ENCODE measurements at regions not wholly inside any gene's neighbourhood (a gene's known extent, or its start where the extent isn't known, plus 50 kb on each side); places are given as distances from the start of the nearest gene placed in this dataset.
"Not testable (repeated sequence)": the region's sequence is repeated elsewhere in the genome, so short reads cannot be mapped to it uniquely, and the experiment has no call there.

GRCh38 chr5:54799645-54800044 lies 185.7 kb downstream of the ESM1 start:
- H3K9me3 Mint-ChIP-seq = no peaks in the 10 kb centered on the region
- peaks cover 15% of the 10 kb centered on the region for H3K4me1 Mint-ChIP-seq

GRCh38 chr5:54795777-54796176 lies 189.6 kb downstream of the ESM1 start:
- Mint-ChIP-seq H3K27ac (no peak overlapping the region), H3K27me3 (no peaks in the 10 kb centered on the region), H3K9me3 (no peaks in the 10 kb centered on the region), H3K36me3 (no peaks in the 10 kb centered on the region), H3K4me3 (no peak overlapping the region), H3K4me1 (peaks cover 20% of the 10 kb centered on the region)
- ATAC-seq (ENCODE audit: low read depth) (no peak), DNase-seq (ENCODE audit: low spot score in 2 of 2) (no peak)

More at GRCh38 chr5:54799645-54800044, 185.7 kb downstream of the ESM1 start:
- H3K27me3 Mint-ChIP-seq = no peaks in the 10 kb centered on the region
- DNase-seq (ENCODE audit: low spot score in 2 of 2) (no peak), ATAC-seq (ENCODE audit: low read depth) (peak; percentile 95)
- H3K36me3 Mint-ChIP-seq = no peaks in the 10 kb centered on the region
- H3K27ac Mint-ChIP-seq = no peak overlapping the region
- no peak overlapping the region for H3K4me3 Mint-ChIP-seq

- ATAC-seq (ENCODE audit: low read depth) = no peak
- peaks cover 17% of the 10 kb centered on the region for H3K4me1 Mint-ChIP-seq
- no peak overlapping the region for H3K27ac Mint-ChIP-seq
- no peak overlapping the region for H3K4me3 Mint-ChIP-seq
- no peaks in the 10 kb centered on the region for H3K9me3 Mint-ChIP-seq
- DNase-seq (ENCODE audit: low spot score in 2 of 2) = no peak
- H3K27me3 Mint-ChIP-seq = no peaks in the 10 kb centered on the region
- H3K36me3 Mint-ChIP-seq = no peaks in the 10 kb centered on the region
These were observed 190.1 kb downstream of the ESM1 start for GRCh38 chr5:54795284-54795683.

- ATAC-seq (ENCODE audit: low read depth) (no peak), DNase-seq (ENCODE audit: low spot score in 2 of 2) (no peak)
- H3K36me3 Mint-ChIP-seq = no peaks in the 10 kb centered on the region
- H3K4me3 Mint-ChIP-seq = no peak overlapping the region
- H3K27me3 Mint-ChIP-seq = no peaks in the 10 kb centered on the region
- H3K27ac Mint-ChIP-seq = no peak overlapping the region
- H3K4me1 Mint-ChIP-seq = peaks cover 13% of the 10 kb centered on the region
- H3K9me3 Mint-ChIP-seq = no peaks in the 10 kb centered on the region
These were observed 191.0 kb downstream of the ESM1 start for GRCh38 chr5:54794135-54794975.

GRCh38 chr5:54793468-54794134 lies 191.8 kb downstream of the ESM1 start:
- DNase-seq (ENCODE audit: low spot score in 2 of 2) (no peak), ATAC-seq (ENCODE audit: low read depth) (no peak)
- Mint-ChIP-seq H3K4me3 (no peak overlapping the region), H3K9me3 (no peaks in the 10 kb centered on the region), H3K27me3 (no peaks in the 10 kb centered on the region), H3K36me3 (no peaks in the 10 kb centered on the region), H3K27ac (no peak overlapping the region), H3K4me1 (peaks cover 12% of the 10 kb centered on the region)

- no peak for DNase-seq (ENCODE audit: low spot score in 2 of 2)
- Mint-ChIP-seq H3K4me1 (peaks cover 12% of the 10 kb centered on the region), H3K27me3 (no peaks in the 10 kb centered on the region), H3K9me3 (no peaks in the 10 kb centered on the region), H3K27ac (no peak overlapping the region), H3K36me3 (no peaks in the 10 kb centered on the region), H3K4me3 (no peak overlapping the region)
- no peak for ATAC-seq (ENCODE audit: low read depth)
These were observed 192.6 kb downstream of the ESM1 start for GRCh38 chr5:54792611-54793404.

GRCh38 chr5:54787910-54788309 lies 197.5 kb downstream of the ESM1 start:
- H3K27me3 Mint-ChIP-seq; H3K4me3 Mint-ChIP-seq; H3K36me3 Mint-ChIP-seq; H3K9me3 Mint-ChIP-seq; H3K27ac Mint-ChIP-seq; ATAC-seq (ENCODE audit: low read depth); DNase-seq (ENCODE audit: low spot score in 2 of 2): not testable (repeated sequence)
- H3K4me1 Mint-ChIP-seq = peaks cover 16% of the 10 kb centered on the region

GRCh38 chr5:54785729-54786591 lies 199.4 kb downstream of the ESM1 start:
- Mint-ChIP-seq H3K9me3 (no peaks in the 10 kb centered on the region), H3K4me1 (peaks cover 16% of the 10 kb centered on the region), H3K27me3 (no peaks in the 10 kb centered on the region), H3K36me3 (no peaks in the 10 kb centered on the region), H3K4me3 (no peak overlapping the region), H3K27ac (peak overlapping the region; percentile 46)
- peak; percentile 97 for ATAC-seq (ENCODE audit: low read depth)
- peak; percentile 36 to 44 for DNase-seq (ENCODE audit: low spot score in 2 of 2)

GRCh38 chr5:54778783-54779182 lies 206.6 kb downstream of the ESM1 start:
- Mint-ChIP-seq H3K4me3 (no peak overlapping the region), H3K4me1 (peaks cover 3% of the 10 kb centered on the region), H3K27me3 (no peaks in the 10 kb centered on the region), H3K9me3 (peaks cover 1% of the 10 kb centered on the region), H3K36me3 (no peaks in the 10 kb centered on the region), H3K27ac (no peak overlapping the region)
- no peak for DNase-seq (ENCODE audit: low spot score in 2 of 2)
- no peak for ATAC-seq (ENCODE audit: low read depth)

GRCh38 chr5:54775645-54776044 lies 209.7 kb downstream of the ESM1 start:
- H3K36me3 Mint-ChIP-seq = no peaks in the 10 kb centered on the region
- no peak overlapping the region for H3K27ac Mint-ChIP-seq
- peaks cover 1% of the 10 kb centered on the region for H3K9me3 Mint-ChIP-seq
- H3K27me3 Mint-ChIP-seq = no peaks in the 10 kb centered on the region
- DNase-seq (ENCODE audit: low spot score in 2 of 2) (no peak), ATAC-seq (ENCODE audit: low read depth) (no peak)
- H3K4me1 Mint-ChIP-seq = peaks cover 15% of the 10 kb centered on the region
- no peak overlapping the region for H3K4me3 Mint-ChIP-seq

- no peak for DNase-seq (ENCODE audit: low spot score in 2 of 2)
- peaks cover 19% of the 10 kb centered on the region for H3K4me1 Mint-ChIP-seq
- no peaks in the 10 kb centered on the region for H3K27me3 Mint-ChIP-seq
- ATAC-seq (ENCODE audit: low read depth) = peak; percentile 48
- peak overlapping the region; percentile 18 for H3K27ac Mint-ChIP-seq
- no peaks in the 10 kb centered on the region for H3K36me3 Mint-ChIP-seq
- H3K4me3 Mint-ChIP-seq = no peak overlapping the region
- peaks cover 1% of the 10 kb centered on the region for H3K9me3 Mint-ChIP-seq
These were observed 210.9 kb downstream of the ESM1 start for GRCh38 chr5:54774281-54775170.

- peak overlapping the region; percentile 30 for H3K4me3 Mint-ChIP-seq
- peak in 1 of 2 donors; percentile 14 for DNase-seq (ENCODE audit: low spot score in 2 of 2)
- H3K27me3 Mint-ChIP-seq = no peaks in the 10 kb centered on the region
- ATAC-seq (ENCODE audit: low read depth) = peak; percentile 87
- peaks cover 25% of the 10 kb centered on the region for H3K4me1 Mint-ChIP-seq
- H3K9me3 Mint-ChIP-seq = peaks cover 1% of the 10 kb centered on the region
- no peaks in the 10 kb centered on the region for H3K36me3 Mint-ChIP-seq
- H3K27ac Mint-ChIP-seq = peak overlapping the region; percentile 15
These were observed 212.7 kb downstream of the ESM1 start for GRCh38 chr5:54772684-54773083.

Data from memory B cell (primary cell).